Endothelial cell (in vitro differentiated cells): ENCODE measurements at regions not wholly inside any gene's neighbourhood (a gene's known extent, or its start where the extent isn't known, plus 50 kb on each side); places are given as distances from the start of the nearest gene placed in this dataset.
"Not testable (repeated sequence)": the region's sequence is repeated elsewhere in the genome, so short reads cannot be mapped to it uniquely, and the experiment has no call there.

Experiments used
- DNase-seq: peaks from one replicate; pipeline ENCODE4 v3.0.0; 2021; ENCODE audit warnings: low spot score
- H3K27ac Mint-ChIP-seq: one replicate; pipeline ENCODE4 v1.8.0; 2021; ENCODE audit warnings: mixed read lengths, inconsistent platforms; ENCODE audit not compliant: unreplicated experiment
- H3K27me3 Mint-ChIP-seq: one replicate; pipeline ENCODE4 v1.8.0; 2021; ENCODE audit warnings: mild to moderate bottlenecking, moderate library complexity, mixed read lengths, inconsistent platforms; ENCODE audit not compliant: unreplicated experiment
- H3K36me3 Mint-ChIP-seq: one replicate; pipeline ENCODE4 v1.8.0; 2021; ENCODE audit warnings: mild to moderate bottlenecking, low read depth, mixed read lengths, inconsistent platforms; ENCODE audit not compliant: unreplicated experiment
- H3K4me1 Mint-ChIP-seq: one replicate; pipeline ENCODE4 v1.8.0; 2021; ENCODE audit warnings: mild to moderate bottlenecking, mixed read lengths, inconsistent platforms; ENCODE audit not compliant: unreplicated experiment
- H3K4me3 Mint-ChIP-seq: one replicate; pipeline ENCODE4 v1.8.0; 2021; ENCODE audit warnings: mild to moderate bottlenecking, mixed read lengths, inconsistent platforms; ENCODE audit not compliant: unreplicated experiment
- H3K9me3 Mint-ChIP-seq: one replicate; pipeline ENCODE4 v1.8.0; 2021; ENCODE audit warnings: mixed read lengths, inconsistent platforms; ENCODE audit not compliant: unreplicated experiment
- TF ChIP-seq, protein P1 (sequence below): fragments of 200-600 bp; sonication (generic); IDR thresholded peaks from one replicate; pipeline ENCODE4 v1.5.0; 2021; ENCODE audit warnings: antibody characterized with exemption; ENCODE audit not compliant: unreplicated experiment

DNA sequence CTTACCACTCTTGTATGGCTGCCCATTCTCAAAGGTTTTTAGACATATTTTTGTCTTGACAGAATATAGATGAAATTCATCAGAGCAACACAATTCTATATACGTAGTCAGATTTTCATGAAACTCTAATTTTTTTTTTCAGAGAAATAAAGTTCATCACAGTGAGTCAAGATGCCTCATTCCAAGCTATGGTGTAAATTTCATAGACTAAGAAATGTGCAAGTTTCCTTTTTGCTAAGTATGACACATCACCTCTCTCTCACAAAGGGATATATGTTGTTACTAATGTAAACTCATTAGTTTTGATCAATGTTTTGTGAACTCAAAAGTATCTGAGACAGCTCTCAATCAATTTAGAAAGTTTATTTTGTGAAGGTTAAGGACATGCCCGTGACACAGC is 60.4 kb upstream of the ATXN3L start:
- Mint-ChIP-seq H3K4me3 (no peak overlapping the region), H3K36me3 (no peaks in the 10 kb centered on the region), H3K9me3 (no peaks in the 10 kb centered on the region), H3K4me1 (no peaks in the 10 kb centered on the region), H3K27me3 (no peaks in the 10 kb centered on the region), H3K27ac (no peak overlapping the region)
- TF ChIP-seq, protein P1, sequence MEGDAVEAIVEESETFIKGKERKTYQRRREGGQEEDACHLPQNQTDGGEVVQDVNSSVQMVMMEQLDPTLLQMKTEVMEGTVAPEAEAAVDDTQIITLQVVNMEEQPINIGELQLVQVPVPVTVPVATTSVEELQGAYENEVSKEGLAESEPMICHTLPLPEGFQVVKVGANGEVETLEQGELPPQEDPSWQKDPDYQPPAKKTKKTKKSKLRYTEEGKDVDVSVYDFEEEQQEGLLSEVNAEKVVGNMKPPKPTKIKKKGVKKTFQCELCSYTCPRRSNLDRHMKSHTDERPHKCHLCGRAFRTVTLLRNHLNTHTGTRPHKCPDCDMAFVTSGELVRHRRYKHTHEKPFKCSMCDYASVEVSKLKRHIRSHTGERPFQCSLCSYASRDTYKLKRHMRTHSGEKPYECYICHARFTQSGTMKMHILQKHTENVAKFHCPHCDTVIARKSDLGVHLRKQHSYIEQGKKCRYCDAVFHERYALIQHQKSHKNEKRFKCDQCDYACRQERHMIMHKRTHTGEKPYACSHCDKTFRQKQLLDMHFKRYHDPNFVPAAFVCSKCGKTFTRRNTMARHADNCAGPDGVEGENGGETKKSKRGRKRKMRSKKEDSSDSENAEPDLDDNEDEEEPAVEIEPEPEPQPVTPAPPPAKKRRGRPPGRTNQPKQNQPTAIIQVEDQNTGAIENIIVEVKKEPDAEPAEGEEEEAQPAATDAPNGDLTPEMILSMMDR: no peak
- DNase-seq: no peak

DNA sequence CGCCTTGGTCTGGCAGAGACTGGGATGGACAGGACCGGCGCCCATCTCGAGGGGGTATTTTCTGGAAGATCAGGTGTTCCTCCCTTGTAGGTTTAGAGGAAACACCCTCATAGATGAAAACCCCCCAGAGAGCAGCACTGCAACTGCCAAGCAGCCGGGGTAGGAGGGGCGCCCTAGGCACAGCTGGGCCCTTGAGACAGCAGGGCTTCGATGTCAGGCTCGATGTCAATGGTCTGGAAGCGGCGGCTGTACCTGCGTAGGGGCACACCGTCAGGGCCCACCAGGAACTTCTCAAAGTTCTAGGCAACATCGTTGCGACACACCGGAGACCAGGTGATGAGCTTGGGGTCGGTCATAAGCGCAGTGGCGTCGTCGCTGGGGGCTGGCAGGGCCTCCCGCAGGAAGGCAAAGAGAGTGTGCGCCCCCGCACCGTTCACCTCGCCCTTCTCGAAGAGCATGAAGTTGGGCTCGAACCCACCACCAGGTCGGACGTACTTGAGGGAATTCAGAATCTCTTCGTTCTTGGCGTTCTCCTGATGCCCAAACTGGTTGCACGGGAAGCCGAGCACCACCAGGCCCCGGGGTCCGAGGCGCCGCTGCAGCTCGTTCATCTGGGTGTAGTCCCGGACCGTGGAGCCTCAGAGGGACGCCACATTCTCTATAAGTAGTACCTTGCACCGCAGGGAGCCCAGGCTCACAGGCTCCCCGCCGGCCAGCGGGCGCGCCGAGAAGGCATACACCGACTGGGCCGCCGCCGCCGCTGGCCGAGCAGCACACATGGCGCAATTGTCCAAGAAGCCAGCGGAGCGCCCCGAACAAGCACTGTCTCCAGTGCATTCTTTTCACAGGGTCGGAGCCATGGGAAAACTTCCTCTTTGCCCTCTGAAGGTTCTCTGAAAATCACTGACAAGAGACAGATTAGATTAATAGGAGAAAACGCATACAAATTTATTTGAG is 59.0 kb upstream of the ATXN3L start:
- H3K4me3 Mint-ChIP-seq, H3K9me3 Mint-ChIP-seq, H3K4me1 Mint-ChIP-seq, H3K27ac Mint-ChIP-seq, H3K27me3 Mint-ChIP-seq, H3K36me3 Mint-ChIP-seq, DNase-seq: not testable (repeated sequence)

DNA sequence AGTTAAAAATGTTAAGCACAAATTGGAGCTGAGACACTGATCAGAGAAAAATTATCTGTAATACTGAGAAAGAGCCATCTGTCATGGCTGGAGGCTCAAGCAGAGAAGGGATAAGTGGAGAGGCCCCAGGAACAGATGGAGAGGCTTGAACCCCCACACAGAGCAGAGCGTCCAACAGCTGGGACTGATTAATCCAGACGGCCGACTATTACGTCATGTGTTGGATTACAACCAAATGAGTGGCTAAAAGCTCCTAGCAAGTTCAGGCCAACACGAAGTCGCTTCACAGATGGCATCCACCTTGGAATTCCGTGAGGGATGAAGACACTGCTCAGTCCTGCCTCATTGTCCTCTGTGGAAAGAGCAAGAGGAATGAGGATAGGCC is 57.7 kb upstream of the ATXN3L start:
- Mint-ChIP-seq H3K9me3 (no peaks in the 10 kb centered on the region), H3K4me1 (no peaks in the 10 kb centered on the region), H3K4me3 (no peak overlapping the region), H3K36me3 (no peaks in the 10 kb centered on the region), H3K27me3 (no peaks in the 10 kb centered on the region), H3K27ac (no peak overlapping the region)
- TF ChIP-seq, protein P1: no peak
- DNase-seq: no peak

DNA sequence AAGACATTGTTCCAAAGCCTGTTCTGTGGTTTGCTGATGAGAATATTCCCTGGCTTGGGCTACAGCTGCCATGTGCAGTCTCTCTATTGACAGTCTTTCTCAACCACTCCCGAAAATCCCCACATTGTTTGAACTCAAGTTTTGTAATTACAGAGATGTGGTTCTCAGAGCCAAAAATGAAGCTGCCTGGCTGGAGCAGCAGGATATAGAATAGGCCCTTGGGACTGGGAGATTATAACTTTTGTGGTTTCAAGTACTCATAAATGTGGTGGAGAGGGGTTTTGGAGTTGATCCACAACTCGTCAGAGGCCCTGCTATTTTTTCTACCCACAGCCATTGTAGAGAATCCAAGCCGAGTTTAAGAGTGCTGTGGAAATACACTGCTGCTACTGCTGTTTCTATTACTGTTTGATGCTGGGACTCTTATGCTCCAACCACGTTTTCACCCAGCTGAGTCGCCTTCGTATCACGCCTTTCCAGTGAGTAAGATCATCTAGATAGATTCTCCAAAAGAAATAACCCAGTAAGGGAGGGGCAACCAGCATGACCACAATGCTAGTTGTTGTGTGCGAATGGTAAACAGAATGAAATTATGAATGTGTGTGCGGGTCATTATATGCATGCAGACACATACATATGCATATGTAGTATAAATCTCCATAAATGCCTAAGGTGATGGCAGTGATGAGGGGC is 57.1 kb upstream of the ATXN3L start:
- Mint-ChIP-seq H3K4me1 (no peaks in the 10 kb centered on the region), H3K9me3 (no peaks in the 10 kb centered on the region), H3K36me3 (no peaks in the 10 kb centered on the region), H3K4me3 (no peak overlapping the region), H3K27ac (no peak overlapping the region), H3K27me3 (no peaks in the 10 kb centered on the region)
- no peak for DNase-seq
- TF ChIP-seq, protein P1: no peak

DNA sequence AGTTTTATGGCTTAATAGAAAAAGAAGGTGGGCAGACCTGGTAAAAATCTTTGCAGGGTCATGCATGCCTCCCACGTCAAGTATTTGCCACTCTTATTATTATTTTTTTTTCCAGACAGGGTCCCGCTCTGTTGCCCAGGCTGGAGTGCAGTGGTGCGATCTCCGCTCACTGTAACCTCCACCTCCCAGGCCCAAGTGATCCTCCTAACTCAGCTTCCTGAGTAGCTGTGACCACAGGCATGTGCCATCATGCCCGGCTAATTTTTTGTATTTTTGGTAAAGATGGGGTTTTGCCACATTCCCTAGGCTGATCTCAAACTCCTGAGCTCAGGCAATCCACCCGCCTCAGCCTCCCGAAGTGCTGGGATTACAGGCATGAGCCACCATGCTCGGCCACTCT is 55.7 kb upstream of the ATXN3L start:
- not testable (repeated sequence) for H3K27ac Mint-ChIP-seq, DNase-seq, H3K4me1 Mint-ChIP-seq, H3K36me3 Mint-ChIP-seq, H3K4me3 Mint-ChIP-seq, H3K27me3 Mint-ChIP-seq, H3K9me3 Mint-ChIP-seq

DNA sequence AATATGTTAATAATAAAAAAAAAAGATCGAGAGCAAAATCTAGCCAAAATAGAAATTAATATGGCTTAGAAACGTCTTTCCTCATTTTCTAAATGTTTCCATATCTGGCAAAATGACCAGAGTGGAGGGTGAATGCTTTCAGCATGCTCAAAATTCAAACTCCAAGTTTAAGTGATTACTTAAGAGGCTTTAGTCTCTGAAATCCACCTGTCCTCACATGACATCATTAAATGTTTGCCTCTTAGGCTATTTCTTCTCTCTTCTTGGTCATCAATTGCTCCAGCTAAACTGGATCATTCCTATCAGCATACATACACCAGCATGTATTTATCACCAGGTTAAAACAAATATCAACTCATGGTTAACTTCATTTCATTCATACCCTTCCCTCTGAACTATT is 54.5 kb upstream of the ATXN3L start:
- H3K4me3 Mint-ChIP-seq: no peak overlapping the region

More for the DNA sequence above, 54.5 kb upstream of the ATXN3L start:
- Mint-ChIP-seq H3K27ac (no peak overlapping the region), H3K4me1 (no peaks in the 10 kb centered on the region), H3K9me3 (no peaks in the 10 kb centered on the region), H3K27me3 (no peaks in the 10 kb centered on the region), H3K36me3 (no peaks in the 10 kb centered on the region)
- no peak for DNase-seq
- TF ChIP-seq, protein P1: no peak
